ENCODE measurements at regions not wholly inside any gene's neighbourhood (a gene's known extent, or its start where the extent isn't known, plus 50 kb on each side); places are given as distances from the start of the nearest gene placed in this dataset.

DNA sequence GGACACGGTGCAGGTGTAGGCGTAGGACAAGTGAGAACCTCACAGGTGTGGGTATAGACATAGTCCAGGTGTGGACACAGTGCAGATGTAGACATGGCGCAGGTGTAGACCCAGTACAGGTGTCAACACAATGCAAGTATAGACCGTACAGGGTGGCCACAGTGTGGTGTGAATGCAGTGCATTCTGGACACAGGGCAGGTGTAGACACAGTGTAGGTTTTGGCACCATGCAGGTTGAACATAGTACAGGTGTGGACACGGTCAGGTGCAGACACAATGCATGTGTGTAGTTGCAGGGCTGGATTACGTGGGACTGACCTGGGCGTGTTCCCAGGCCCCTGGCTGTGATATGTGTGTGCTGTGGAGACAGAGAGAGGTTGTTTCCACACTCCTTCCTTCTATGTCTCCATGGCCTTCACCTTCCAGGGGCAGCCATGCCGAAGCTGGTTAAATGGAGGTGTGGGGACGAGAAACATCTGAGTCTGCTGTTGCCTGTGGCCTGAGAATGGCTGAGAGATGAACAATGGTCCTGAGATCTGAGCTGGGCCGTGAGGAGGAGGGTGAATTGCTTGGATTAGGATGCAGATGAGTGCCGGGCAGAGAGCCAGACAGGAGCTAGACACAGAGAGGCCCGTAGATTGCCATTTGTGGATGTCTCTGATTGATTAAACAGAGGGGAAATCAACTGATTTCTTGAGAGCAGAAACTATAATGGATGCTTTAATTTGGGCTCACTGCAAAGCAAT is 343.9 kb upstream of the SHH start:
- TF ChIP-seq, protein P1, sequence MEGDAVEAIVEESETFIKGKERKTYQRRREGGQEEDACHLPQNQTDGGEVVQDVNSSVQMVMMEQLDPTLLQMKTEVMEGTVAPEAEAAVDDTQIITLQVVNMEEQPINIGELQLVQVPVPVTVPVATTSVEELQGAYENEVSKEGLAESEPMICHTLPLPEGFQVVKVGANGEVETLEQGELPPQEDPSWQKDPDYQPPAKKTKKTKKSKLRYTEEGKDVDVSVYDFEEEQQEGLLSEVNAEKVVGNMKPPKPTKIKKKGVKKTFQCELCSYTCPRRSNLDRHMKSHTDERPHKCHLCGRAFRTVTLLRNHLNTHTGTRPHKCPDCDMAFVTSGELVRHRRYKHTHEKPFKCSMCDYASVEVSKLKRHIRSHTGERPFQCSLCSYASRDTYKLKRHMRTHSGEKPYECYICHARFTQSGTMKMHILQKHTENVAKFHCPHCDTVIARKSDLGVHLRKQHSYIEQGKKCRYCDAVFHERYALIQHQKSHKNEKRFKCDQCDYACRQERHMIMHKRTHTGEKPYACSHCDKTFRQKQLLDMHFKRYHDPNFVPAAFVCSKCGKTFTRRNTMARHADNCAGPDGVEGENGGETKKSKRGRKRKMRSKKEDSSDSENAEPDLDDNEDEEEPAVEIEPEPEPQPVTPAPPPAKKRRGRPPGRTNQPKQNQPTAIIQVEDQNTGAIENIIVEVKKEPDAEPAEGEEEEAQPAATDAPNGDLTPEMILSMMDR (IDR thresholded peaks at IDR 0.05; ENCODE audit: low read depth, low read length, missing input control) = no peak
- no peak for TF ChIP-seq HNF4G (IDR thresholded peaks at IDR 0.05)
- TF ChIP-seq TAF1 (conservative IDR thresholded peaks at IDR 0.05) = no peak
- TF ChIP-seq GABPA (IDR thresholded peaks at IDR 0.05 in 1 of 2, conservative IDR thresholded peaks at IDR 0.05 in 1 of 2) = no peak
- TF ChIP-seq SP1 (IDR thresholded peaks at IDR 0.05) = no peak
- no peak for TF ChIP-seq NR2F2 (IDR thresholded peaks at IDR 0.05)
- TF ChIP-seq, protein P2, sequence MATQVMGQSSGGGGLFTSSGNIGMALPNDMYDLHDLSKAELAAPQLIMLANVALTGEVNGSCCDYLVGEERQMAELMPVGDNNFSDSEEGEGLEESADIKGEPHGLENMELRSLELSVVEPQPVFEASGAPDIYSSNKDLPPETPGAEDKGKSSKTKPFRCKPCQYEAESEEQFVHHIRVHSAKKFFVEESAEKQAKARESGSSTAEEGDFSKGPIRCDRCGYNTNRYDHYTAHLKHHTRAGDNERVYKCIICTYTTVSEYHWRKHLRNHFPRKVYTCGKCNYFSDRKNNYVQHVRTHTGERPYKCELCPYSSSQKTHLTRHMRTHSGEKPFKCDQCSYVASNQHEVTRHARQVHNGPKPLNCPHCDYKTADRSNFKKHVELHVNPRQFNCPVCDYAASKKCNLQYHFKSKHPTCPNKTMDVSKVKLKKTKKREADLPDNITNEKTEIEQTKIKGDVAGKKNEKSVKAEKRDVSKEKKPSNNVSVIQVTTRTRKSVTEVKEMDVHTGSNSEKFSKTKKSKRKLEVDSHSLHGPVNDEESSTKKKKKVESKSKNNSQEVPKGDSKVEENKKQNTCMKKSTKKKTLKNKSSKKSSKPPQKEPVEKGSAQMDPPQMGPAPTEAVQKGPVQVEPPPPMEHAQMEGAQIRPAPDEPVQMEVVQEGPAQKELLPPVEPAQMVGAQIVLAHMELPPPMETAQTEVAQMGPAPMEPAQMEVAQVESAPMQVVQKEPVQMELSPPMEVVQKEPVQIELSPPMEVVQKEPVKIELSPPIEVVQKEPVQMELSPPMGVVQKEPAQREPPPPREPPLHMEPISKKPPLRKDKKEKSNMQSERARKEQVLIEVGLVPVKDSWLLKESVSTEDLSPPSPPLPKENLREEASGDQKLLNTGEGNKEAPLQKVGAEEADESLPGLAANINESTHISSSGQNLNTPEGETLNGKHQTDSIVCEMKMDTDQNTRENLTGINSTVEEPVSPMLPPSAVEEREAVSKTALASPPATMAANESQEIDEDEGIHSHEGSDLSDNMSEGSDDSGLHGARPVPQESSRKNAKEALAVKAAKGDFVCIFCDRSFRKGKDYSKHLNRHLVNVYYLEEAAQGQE (IDR thresholded peaks at IDR 0.05) = no peak
- no peak for TF ChIP-seq RAD21 (IDR thresholded peaks at IDR 0.05)
- no peak for TF ChIP-seq JUND (IDR thresholded peaks at IDR 0.05)
- TF ChIP-seq, protein P3, sequence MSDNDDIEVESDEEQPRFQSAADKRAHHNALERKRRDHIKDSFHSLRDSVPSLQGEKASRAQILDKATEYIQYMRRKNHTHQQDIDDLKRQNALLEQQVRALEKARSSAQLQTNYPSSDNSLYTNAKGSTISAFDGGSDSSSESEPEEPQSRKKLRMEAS (IDR thresholded peaks at IDR 0.05) = no peak
- TF ChIP-seq, protein P4, sequence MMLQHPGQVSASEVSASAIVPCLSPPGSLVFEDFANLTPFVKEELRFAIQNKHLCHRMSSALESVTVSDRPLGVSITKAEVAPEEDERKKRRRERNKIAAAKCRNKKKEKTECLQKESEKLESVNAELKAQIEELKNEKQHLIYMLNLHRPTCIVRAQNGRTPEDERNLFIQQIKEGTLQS (IDR thresholded peaks at IDR 0.05) = no peak
- TF ChIP-seq YY1 (IDR thresholded peaks at IDR 0.05) = no peak
- TF ChIP-seq EGR1 (IDR thresholded peaks at IDR 0.05; ENCODE audit: low read depth in 2 of 2) = no peak
